SK-N-SH treated with all-trans-retinoic acid at 6 μM for 48 hours (cell line): ENCODE measurements at regions not wholly inside any gene's neighbourhood (a gene's known extent, or its start where the extent isn't known, plus 50 kb on each side); places are given as distances from the start of the nearest gene placed in this dataset.

ENCODE experiments used
- RARB ChIP-seq: fragments of 250-450 bp; sonication (Bioruptor Pico); IDR thresholded peaks from 2 replicates; pipeline ENCODE4 v1.8.0; 2021; ENCODE audit warnings: mild to moderate bottlenecking, moderate library complexity
- TCF4 ChIP-seq: fragments of 250-450 bp; sonication (Bioruptor Pico); IDR thresholded peaks from 2 replicates; pipeline ENCODE4 v1.8.0; 2021; ENCODE audit warnings: mild to moderate bottlenecking, moderate library complexity, borderline replicate concordance
- ZNF8 ChIP-seq: fragments of 450-650 bp; formaldehyde crosslinking; IDR thresholded peaks from 2 replicates; pipeline ENCODE4 v1.5.0; 2020; ENCODE audit warnings: mild to moderate bottlenecking, moderate library complexity

DNA sequence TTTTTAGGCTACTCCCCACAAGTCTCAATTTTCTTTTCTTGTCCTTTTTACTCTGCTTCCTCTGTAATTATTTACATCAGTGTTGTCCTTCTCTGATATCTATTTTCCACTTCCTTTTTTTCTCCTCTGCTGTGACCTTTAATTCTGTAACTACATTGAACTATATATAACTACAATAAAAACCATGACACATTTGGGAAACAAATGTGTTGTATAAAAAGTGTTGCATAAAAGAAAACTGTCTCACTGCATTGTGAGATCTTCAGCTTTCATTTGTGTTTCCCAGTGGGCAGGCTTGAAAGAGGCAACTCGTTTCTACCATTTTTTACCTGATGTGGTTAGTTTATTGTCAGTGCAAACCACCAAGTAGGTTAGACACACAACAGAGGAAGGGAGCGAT is 483.9 kb upstream of the NRP1 start:
- no peak for TF ChIP-seq TCF4
- no peak for TF ChIP-seq ZNF8 (CRISPR knock-in tag)
- TF ChIP-seq RARB = no peak
